Stimulated activated CD4-positive, alpha-beta T cell treated with anti-CD3 and anti-CD28 coated beads, Interleukin-4, amount 100 ng/mL, for 4 hours (primary cell): ENCODE measurements at regions not wholly inside any gene's neighbourhood (a gene's known extent, or its start where the extent isn't known, plus 50 kb on each side); places are given as distances from the start of the nearest gene placed in this dataset.

Experiments used
- DNase-seq, 2 experiments: peaks; one replicate each; pipeline ENCODE4 v3.0.0-alpha.2; 2020

- DNase-seq = no peak
Measured at GRCh38 chr22:49499433-49500075, 328.1 kb downstream of the BRD1 start.

GRCh38 chr22:49497266-49497665 lies 330.4 kb downstream of the BRD1 start:
- DNase-seq = no peak

- DNase-seq = no peak
Measured at GRCh38 chr22:49494555-49494954, 333.1 kb downstream of the BRD1 start.

GRCh38 chr22:49492741-49493251 lies 334.9 kb downstream of the BRD1 start:
- DNase-seq = no peak

GRCh38 chr22:49492308-49492707 lies 335.4 kb downstream of the BRD1 start:
- no peak for DNase-seq

GRCh38 chr22:49491726-49492125 lies 335.9 kb downstream of the BRD1 start:
- DNase-seq = no peak

- DNase-seq = no peak
Measured at GRCh38 chr22:49491221-49491635, 336.4 kb downstream of the BRD1 start.

- DNase-seq = no peak
Measured at GRCh38 chr22:49490692-49491091, 337.0 kb downstream of the BRD1 start.

- no peak for DNase-seq
Measured at GRCh38 chr22:49489821-49490220, 337.9 kb downstream of the BRD1 start.

- no peak for DNase-seq
Measured at GRCh38 chr22:49488943-49489342, 338.7 kb downstream of the BRD1 start.

- DNase-seq = no peak
Measured at GRCh38 chr22:49487950-49488349, 339.7 kb downstream of the BRD1 start.

GRCh38 chr22:49486225-49486624 lies 341.4 kb downstream of the BRD1 start:
- no peak for DNase-seq

- DNase-seq = no peak
Measured at GRCh38 chr22:49483946-49484345, 343.7 kb downstream of the BRD1 start.

- DNase-seq = no peak
Measured at GRCh38 chr22:49483281-49483870, 344.3 kb downstream of the BRD1 start.

- DNase-seq = no peak
Measured at GRCh38 chr22:49482811-49483210, 344.9 kb downstream of the BRD1 start.

GRCh38 chr22:49481659-49482399 lies 345.8 kb downstream of the BRD1 start:
- no peak for DNase-seq

- DNase-seq = no peak
Measured at GRCh38 chr22:49480896-49481658, 346.6 kb downstream of the BRD1 start.

GRCh38 chr22:49480331-49480730 lies 347.3 kb downstream of the BRD1 start:
- no peak for DNase-seq

GRCh38 chr22:49479566-49479965 lies 348.1 kb downstream of the BRD1 start:
- no peak for DNase-seq

- no peak for DNase-seq
Measured at GRCh38 chr22:49476800-49477400, 350.8 kb downstream of the BRD1 start.

- DNase-seq = no peak
Measured at GRCh38 chr22:49476176-49476575, 351.5 kb downstream of the BRD1 start.

GRCh38 chr22:49475253-49475652 lies 352.4 kb downstream of the BRD1 start:
- no peak for DNase-seq

- DNase-seq = no peak
Measured at GRCh38 chr22:49473286-49473685, 354.4 kb downstream of the BRD1 start.
